ENCODE measurements at regions not wholly inside any gene's neighbourhood (a gene's known extent, or its start where the extent isn't known, plus 50 kb on each side); places are given as distances from the start of the nearest gene placed in this dataset.

GRCh38 chr9:79004032-79004431 lies 567.7 kb upstream of the TLE4 start:
- TF ChIP-seq, protein P1, sequence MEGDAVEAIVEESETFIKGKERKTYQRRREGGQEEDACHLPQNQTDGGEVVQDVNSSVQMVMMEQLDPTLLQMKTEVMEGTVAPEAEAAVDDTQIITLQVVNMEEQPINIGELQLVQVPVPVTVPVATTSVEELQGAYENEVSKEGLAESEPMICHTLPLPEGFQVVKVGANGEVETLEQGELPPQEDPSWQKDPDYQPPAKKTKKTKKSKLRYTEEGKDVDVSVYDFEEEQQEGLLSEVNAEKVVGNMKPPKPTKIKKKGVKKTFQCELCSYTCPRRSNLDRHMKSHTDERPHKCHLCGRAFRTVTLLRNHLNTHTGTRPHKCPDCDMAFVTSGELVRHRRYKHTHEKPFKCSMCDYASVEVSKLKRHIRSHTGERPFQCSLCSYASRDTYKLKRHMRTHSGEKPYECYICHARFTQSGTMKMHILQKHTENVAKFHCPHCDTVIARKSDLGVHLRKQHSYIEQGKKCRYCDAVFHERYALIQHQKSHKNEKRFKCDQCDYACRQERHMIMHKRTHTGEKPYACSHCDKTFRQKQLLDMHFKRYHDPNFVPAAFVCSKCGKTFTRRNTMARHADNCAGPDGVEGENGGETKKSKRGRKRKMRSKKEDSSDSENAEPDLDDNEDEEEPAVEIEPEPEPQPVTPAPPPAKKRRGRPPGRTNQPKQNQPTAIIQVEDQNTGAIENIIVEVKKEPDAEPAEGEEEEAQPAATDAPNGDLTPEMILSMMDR (IDR thresholded peaks at IDR 0.05) = no peak
- TF ChIP-seq POLR2A (IDR thresholded peaks at IDR 0.05) = no peak
